ENCODE measurements at regions not wholly inside any gene's neighbourhood (a gene's known extent, or its start where the extent isn't known, plus 50 kb on each side); places are given as distances from the start of the nearest gene placed in this dataset.

DNA sequence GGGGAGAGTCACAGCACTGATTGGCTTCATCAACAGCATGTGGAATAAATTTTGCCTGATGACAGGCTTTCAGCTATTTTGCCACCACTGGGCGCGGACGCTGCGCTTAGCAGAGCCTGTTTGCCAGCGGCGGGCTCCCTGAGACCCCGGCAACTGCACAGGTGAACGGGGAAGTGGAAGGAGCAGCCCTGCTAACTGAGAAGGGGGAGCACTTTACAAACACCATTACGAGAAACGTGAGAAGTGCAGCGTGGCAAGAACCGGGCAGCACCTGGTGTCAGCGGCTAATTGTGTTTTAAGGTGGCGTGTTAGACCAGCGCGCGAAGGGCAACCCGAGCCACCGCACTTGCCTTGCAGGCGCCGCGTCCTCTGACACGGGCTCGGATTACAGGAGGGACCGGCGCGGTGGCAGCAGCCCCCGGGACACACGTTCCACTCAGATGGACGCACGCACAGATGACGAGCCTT lies 307.8 kb upstream of the ARRDC4 start:
- no peak for DNase-seq

DNA sequence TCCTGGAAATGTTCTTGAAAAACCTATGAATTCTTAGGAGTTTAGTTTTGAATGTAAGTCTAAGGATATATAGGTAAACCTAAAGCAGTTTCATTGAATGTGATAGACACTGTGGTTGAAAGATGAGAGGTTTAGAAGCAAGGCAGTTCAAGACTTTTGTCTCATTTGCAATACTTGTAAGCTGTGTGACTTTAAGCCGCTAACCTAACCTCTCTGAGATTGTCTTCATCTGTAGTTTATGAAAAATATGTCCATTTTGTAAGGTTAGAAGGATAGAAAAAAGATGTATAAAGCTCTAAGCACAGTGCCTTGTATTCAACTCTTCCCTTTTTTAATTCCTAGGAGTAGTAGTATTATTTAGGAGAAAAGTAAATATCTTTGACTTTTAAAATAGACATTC lies 306.6 kb upstream of the ARRDC4 start:
- DNase-seq, result no peak

DNA sequence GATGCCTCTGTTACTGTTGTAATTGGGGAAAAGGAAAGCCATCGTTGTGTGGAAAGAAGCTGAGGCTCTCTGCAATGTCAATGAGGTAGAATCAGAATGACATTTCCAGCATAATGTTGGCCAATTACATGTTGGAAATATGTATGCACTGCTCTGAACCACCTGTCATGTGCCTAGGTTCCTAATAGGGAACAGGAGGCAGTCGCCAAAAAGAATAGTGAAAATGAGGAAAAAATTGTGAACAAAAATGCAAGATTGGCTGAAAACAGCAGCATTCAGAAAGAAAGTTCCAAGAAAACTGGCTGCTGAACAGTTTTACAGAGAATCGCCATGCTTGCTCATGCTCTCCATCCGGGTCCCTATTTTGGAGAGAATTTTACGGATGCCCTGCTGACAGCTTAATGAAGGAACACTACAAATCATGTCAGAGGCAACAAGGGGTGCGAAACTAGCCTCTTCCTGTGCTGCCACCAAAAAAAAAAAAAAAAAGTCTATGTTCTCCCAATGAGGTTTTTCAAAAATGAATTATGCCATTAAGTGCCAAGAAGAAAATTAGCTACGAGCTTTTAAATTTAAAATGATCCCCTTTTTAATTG lies 305.9 kb upstream of the ARRDC4 start:
- no peak for DNase-seq

DNA sequence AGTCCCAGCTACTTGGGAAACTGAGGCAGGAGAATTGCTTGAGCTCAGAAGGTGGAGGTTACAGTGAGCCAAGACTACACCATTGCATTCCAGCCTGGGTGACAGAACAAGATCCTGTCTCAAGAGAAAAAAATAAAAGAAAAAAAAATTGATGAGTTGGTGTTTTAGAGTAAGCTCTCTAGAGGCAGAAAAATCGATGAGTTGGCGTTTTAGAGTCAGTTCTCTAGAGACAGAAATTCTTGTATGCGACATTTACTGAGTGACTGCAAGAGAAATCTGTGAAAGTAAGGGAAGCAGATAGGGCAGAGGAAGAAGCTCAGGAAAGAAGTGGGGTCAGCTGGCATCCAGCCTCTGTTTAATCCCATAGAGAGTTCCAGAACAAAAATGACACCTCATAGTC lies 298.7 kb upstream of the ARRDC4 start:
- DNase-seq, result no peak

DNA sequence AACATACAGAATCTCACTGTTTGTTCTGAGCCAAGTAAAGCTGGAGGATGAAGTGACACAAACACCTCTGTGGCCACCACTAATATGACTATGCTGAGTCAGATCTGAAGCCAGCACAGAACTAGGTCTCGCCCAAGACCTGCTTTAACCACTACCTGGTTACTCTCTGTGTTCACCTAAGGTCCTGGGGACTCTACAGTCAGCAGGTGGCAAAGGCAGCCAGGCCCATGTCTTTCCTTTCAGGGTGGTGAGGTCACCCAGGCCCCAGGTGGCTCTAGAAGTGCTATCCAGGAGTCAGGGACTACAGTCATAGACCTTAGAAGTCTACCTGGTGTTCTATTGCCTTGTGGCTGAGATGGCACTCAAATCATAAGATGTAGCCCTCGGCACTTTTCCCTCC lies 287.9 kb upstream of the ARRDC4 start:
- no peak for DNase-seq

DNA sequence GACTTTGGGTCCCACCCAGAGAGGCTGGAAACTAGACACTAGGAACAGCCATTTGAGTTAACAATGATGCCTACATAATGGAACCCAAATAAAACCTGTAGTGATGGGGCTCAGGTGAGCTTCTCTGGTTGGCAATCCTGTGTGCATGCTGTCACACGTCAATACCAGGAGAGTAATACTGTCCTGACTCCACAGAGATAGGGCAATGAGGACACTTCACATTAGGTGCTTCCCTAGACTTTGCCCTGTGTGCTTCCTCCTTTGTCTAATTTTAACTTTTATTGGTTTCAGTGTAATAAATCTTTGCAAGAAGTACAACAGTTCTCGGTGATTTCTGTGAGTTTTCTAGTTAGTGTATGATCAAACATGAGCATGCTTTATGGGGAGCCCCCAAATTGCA lies 281.8 kb upstream of the ARRDC4 start:
- no peak for DNase-seq

DNA sequence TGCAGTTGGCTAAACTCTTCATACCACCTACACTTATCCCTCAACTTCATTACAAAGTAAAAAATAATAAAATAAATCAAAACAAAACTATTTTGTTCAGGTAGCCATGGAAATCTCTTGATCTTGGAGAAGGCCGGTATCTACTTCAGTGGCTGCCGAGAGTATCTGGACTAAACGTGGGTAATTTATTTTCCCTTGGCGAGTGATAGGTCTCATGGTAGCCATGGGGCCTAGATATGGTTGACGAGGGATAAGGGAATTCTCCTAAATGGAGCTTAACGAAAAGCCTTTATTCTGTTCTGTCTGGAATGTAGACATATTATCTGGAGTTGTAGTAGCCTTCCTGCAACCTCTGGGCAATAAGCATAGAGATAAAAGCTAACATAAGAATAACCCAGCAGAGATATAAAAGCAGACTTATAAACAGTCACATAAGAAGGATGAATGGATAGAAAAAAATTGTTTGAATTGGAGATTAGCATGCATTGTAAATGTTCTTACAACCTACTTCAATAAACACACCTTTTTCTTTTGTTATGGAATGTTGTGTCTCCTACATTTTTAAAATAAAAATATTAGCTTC lies 281.3 kb upstream of the ARRDC4 start:
- DNase-seq, result no peak

DNA sequence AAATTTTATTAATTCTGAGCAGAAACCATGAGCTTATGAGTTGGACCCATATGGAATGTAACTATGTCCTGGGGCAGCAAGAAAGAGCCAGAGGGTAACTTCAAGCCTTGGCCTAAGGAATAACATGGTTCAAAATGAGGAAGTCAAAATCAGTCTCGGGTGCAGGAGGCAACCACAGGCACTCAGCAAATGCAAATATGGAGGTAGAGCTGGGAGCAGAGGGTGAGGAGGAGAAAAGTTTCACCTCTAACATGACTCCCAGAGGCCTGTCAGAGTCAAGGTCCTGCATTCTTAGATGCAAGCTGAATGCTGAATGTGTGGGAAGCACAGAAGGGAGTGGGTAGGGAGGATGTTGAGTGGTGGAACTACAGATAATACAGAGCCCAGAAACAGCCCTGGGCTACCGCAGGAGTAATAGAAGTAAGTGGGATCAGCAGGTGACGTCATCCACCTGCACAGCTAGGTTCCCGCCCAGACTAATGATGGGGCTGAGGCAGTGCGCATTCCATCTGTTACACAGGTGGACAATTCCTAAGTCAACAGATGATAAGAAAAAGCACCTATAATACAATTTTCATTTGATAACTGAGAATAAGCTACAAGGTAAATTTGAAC lies 279.8 kb upstream of the ARRDC4 start:
- no peak for DNase-seq

DNA sequence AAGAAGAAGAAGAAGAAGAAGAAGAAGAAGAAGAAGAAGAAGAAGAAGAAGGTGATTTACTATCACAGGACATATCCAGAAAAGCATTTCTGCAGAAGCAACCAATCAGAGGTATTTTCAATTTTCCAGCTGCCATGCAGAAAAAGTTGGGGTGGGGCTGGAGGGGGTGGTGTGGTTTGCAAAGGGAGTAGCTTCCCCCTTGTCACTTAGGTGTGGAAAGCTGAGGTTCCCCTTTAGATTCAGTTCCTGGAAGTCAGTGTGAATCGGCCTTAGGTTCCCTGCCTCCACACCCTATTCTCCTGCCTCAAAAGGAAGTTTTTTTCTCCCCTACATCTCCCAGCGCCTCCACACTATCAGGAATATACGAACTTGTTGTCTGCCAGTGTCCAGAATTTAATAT lies 276.7 kb upstream of the ARRDC4 start:
- DNase-seq, result no peak

DNA sequence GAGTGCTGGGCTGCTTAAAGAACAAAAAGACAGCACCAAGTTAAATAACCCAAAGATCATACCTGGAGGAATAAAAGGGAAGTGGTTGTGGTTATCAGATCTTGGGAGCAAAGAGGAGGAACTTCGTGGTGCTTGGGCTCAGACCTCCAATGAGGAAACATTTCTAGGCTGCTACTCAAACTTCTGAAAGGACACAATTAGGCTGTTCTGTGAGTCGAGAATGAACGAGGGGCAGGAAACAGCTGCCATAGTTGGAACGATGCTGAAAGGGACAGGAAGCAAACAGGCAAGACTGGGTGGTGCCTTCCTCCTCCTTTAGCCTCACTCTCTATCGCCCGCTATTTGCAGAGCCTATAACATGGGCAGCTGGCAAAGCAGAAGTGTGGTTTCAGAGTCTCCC lies 276.3 kb upstream of the ARRDC4 start:
- DNase-seq, result no peak

DNA sequence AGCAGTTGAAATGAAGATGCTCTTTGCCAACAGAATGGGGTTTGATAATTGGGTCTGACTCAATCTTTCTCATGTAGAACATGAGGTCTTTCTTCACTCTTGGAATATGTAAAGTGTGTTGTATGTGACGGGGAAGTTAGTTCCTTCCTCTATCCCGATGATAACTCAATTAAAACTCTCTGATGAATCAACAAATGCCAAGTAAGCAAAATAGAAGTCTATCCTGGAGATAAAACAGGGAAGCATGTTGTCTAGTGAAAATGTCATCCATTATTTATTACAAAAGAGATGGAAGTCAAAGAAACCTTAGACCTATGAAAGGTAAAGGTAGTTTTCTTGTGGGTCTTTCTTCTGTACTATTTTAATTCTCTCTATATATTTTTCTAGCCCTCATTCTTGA lies 274.2 kb upstream of the ARRDC4 start:
- DNase-seq, result no peak

DNA sequence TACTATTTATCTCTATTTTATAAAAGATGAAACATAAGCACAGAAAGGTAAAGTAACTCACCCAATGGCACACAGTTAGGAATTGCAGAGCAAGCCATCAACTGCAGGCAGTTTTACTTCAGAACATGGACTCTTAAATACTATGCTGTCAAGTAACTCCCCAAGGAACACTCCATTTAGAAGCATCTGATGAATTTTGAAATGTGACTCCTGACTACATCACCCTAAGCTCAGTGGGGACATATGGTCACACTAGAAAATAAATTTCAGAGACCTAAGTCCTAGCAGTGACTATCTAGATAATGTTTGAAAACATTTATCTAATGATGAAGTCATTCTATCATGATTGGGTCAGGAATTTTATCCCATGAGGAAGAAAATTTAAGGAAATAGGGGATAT lies 272.8 kb upstream of the ARRDC4 start:
- no peak for DNase-seq

DNA sequence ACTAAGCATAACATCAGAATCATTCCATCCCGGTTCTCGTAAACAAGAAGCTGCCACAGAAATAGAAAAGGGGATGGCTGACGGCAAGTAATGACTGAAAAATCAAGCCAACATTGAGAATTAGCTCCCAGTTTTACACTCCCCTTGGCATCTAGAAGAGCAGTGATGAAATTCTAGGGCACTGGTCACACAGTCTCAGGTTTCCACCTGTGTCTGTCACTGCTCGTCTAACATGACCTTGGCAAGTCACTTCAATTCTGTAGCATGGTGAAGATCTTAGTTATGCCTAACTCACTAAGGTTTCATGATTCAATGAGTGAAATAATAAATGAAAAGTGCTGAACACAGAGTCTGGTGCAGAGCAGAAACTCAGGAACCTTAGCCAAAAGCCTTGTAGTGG lies 272.3 kb upstream of the ARRDC4 start:
- DNase-seq, result no peak

DNA sequence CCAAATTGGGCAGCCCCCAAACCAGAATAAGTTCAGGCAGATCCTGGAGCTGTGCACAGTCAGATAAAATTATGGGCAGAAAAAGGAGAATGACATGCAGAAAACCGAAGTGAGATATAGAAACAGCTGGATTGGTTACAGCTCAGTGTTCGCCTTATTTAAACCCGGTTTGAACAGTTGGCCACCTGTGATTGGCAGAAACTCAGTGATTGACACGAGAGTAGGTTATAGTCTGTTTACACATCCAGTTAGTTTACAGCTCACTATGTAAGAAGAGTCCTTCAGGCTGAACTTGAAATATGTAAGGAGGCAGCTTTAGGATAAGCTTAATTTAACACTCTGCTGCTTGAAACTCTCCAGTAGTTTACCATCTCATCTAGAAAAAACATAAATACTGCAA lies 271.6 kb upstream of the ARRDC4 start:
- DNase-seq, result no peak

DNA sequence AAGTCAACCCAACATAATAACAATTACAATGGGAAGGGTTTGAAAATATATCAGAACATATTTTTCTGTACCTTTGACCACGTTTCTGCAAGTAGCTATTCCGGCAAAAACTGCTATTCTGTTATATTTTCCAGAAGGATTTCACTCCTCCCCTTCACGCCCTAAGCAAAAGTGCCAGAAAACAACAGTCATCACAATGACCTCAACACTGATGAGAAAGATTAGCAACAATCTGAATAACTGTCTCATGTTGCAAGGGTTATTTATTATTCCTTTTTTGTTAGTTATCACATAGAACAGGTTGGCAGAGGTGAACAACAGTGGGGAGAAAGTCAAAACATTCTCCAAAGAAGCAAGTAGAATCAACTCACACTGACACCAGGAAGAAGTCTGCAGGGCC lies 269.4 kb upstream of the ARRDC4 start:
- DNase-seq, result no peak

DNA sequence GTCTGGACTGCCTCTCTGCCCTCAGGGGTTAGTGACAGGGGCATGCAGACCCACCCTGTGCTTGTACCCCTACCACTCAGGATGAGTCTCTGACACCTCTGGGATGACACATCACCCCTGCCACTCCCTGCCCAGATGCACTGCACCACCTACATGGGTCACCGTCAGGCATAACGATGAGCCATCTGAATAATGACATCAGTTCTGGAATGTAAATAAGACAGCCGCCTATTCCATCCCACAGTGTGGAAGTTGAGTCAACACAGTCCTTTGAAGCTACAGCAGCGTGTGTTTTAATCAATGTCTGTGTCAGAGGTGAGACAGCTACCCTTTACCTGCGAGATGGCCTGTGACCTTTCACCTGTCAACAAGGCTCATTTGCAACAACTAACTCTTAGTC lies 268.7 kb upstream of the ARRDC4 start:
- no peak for DNase-seq

DNA sequence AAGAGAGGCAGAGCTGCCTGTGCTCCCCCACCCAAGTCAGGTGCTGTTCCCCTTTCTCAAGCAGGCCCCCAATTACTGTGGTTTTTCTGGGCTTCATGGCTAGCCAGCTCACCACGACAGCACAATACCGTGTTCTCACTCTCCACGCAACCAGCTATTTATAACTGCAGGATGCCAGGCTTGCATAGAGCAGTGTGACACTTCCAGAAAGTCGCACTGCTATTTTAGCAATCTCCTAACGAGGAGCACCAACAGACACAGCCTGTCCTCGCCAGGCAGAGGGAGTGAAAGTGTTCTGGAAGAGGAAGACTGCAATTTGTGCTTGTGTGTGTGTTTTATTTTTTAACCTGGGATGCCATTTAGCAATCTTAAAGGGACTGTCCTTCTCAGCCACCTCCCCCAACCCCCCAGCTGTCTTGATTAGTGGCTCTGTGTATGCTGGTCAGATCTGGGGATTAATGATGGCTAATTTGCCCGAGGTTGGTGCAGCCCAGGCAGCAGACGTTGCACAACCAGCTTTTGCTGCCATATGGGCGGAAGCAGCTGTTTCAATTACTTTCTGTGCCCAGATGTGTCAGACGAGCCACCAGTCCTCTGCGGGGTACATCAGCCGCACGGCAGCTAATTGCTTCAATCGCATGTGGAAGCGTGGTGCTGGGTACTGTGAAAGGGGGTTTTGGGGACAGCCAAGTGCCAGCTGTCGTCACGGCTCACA lies 268.0 kb upstream of the ARRDC4 start:
- no peak for DNase-seq

DNA sequence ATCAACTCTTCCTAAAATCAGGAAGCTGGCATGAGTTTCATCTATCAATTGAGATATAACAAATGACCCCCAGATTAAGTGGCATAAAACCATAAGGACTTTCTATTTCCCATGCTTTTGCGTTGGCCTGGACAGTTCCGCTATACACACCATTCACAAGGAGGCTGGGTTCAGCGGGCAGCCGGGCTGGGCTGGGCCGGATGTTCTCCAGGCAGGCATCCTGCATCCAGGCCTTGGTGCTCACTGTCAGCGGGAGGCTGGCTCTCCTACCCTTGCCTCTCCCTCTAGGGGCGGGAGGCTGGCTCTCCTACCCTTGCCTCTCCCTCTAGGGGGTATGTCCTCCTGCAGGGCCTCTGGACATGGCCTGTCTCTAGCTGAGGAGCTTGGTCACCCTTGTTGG lies 266.0 kb upstream of the ARRDC4 start:
- no peak for DNase-seq

DNA sequence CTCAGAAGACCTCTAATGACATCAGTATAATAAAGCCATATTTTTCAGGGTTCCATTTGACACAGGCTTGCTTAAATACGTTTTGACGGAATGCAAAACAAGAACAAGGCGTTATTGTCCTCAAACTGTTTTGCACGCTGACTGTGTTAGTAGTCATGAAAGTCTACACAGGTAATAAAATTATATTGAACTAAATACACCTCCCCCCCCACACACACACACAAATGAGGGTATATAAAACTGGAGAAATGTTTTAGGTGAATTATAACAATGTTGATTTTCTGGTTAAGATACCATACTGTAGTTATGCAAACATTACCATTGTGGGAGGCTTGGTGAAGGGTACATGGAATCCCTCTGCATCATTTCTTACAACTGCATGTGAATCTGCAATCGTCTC lies 257.1 kb upstream of the ARRDC4 start:
- DNase-seq, result no peak

DNA sequence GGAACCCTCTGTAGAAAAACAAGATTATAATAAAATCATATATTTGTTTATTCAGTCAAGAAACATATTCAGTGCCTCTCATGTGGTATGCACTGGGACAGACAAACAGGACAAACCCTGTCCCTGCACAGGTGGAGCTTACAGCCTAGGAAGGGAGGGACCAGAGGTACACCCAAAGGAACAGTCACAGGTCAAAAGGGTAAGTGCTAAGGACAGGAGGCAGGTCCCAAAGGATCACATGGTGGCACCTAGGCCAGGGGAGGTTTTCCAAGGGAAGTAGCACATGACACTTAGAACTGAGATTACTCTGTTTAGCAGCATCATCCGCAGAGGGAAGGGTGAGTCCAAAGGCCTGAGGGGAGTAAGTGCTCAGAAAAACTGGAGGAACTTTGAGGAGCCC lies 254.4 kb upstream of the ARRDC4 start:
- no peak for DNase-seq

DNA sequence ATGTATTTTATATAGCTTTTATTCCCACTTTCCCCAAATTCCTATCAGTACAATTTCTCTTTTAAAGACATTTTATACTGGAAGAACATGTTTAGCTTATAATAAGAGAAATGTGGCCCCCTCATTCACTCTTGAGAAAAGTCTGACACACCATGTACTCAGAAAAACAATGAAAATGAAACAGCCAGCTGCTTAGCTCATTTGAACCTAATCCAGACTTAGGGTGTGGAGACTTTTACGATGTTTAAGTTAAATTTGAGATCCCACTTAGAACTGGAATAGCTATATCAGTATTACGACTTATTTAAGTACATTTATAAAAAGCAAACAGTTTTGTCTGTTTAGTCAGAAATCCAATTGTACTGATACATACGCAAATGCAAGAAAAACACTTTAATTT lies 252.3 kb upstream of the ARRDC4 start:
- no peak for DNase-seq

DNA sequence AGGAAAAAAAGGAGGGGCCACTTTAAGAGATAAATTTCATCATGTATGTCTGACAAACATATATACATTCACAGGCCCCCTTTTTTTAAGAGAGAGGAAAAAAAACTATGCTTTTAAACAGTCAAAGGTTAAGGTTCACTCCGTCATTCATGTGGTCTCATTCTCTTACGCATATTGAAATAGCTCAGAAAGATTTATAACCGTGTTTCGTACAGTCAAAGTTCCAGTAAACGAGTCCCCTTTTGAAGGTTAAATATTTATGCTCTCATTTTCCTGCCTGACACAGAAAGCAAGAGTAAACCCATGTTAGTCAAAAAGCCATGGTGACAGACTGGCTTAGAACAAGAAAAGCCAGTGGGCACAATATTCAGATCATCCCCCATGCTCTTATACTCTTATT lies 248.0 kb upstream of the ARRDC4 start:
- DNase-seq, result no peak

DNA sequence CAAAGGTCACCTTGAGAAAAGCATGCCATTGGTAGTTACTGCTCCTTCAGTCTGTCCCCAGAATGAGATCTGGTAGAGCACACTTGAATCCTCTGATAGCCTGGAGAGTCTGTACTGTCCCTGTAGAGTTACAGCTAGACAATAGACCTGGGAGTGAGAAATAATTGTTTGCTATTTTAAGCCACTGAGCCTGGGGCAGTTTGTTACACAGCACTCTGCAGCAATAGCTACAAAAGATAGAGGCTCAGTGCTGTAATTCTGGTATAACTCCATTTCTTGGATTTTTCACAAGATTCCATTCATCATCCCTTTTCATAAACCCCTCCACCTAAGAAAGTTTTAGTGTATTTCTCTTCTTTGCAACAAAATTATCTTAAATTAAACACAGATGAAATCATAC lies 242.7 kb upstream of the ARRDC4 start:
- no peak for DNase-seq

DNA sequence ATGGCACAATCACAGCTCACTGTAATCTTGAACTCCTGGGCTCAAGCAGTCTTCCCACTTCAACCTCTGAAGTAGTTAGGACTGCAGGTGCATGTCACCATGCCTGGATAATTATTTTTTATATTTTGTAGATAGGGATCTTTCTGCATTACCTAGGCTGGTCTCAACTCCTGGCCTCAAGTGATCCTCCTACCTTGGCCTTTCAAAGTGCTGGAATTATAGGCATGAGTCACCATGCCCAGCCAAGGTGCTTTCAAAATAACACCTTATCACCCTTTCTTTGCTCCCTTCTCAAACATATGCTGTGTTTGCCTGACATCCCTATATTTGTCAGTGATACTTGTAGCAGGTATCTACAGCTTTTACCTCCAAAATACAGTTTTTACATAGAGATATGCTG lies 242.0 kb upstream of the ARRDC4 start:
- DNase-seq, result no peak

Data from C1 segment of cervical spinal cord (tissue), 14 donors.